Cardiac muscle cell (in vitro differentiated cells and primary cell): ENCODE measurements at regions not wholly inside any gene's neighbourhood (a gene's known extent, or its start where the extent isn't known, plus 50 kb on each side); places are given as distances from the start of the nearest gene placed in this dataset.
"Not testable (repeated sequence)": the region's sequence is repeated elsewhere in the genome, so short reads cannot be mapped to it uniquely, and the experiment has no call there.

Source experiments
- DNase-seq, 2 donors: peaks; one replicate each; pipeline versions ENCODE4 v3.0.0 to v3.0.0-alpha.2; 2010 to 2017; ENCODE audit warnings: low read depth in 1 of 2, low spot score in 1 of 2
- H3K27ac ChIP-seq: fragments of 200-600 bp; sonication (generic); 2 replicates; pipeline ENCODE4 v1.5.1; 2016
- H3K27me3 ChIP-seq: fragments of 200-600 bp; sonication (generic); 2 replicates; pipeline ENCODE4 v1.6.0; 2016; ENCODE audit warnings: control low read depth
- H3K36me3 ChIP-seq: fragments of 200-600 bp; sonication (generic); 2 replicates; pipeline ENCODE4 v1.5.1; 2016; ENCODE audit warnings: control low read depth
- H3K4me1 ChIP-seq: fragments of 200-600 bp; sonication (generic); 2 replicates; pipeline ENCODE4 v1.8.1; 2017; ENCODE audit warnings: low read depth, mild to moderate bottlenecking, mixed run types
- H3K4me3 ChIP-seq: fragments of 200-600 bp; sonication (generic); 2 replicates; pipeline ENCODE4 v1.5.1; 2016; ENCODE audit warnings: mild to moderate bottlenecking
- H3K9me3 ChIP-seq: fragments of 200-600 bp; sonication (generic); 2 replicates; pipeline ENCODE4 v1.5.1; 2017; ENCODE audit warnings: low read depth, mild to moderate bottlenecking, control low read depth
- TF ChIP-seq, protein P1 (sequence below): IDR thresholded peaks from 2 replicates; pipeline ENCODE4 v1.5.1; 2012; ENCODE audit warnings: low read depth, mild to moderate bottlenecking, low read length

DNA sequence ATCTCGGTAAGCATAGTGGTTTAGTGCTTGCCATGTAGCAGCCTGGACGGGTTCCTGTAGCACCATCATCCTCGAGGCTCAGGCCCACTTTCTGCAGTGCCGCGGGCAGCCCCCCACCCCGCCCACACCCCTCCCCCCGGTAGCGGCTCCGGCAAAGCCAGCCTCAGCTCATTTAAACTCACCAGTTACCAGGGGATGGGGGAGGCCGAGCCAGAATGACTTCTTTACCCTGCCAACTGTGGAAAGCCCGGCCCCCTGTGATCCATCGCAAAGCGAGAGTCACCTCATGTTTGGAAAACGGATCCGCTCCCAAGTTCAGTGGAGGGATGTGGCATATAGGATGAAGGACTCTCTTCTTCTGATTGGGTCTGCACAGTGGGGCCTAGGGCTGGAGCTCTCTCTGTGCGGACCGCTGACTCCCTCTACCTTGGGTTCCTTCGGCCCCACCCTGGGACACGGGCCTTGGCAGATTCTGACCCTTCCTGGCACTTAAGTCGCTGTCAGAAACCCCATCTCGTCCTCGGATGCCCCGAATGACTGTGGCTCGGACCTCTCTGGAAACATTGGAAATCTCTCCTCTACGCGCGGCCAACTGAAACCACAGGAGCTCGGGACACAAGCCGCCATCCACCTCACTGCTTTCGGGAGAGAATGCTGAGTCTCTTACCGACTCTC lies 337.8 kb upstream of the DEFB115 start:
- TF ChIP-seq, protein P1, sequence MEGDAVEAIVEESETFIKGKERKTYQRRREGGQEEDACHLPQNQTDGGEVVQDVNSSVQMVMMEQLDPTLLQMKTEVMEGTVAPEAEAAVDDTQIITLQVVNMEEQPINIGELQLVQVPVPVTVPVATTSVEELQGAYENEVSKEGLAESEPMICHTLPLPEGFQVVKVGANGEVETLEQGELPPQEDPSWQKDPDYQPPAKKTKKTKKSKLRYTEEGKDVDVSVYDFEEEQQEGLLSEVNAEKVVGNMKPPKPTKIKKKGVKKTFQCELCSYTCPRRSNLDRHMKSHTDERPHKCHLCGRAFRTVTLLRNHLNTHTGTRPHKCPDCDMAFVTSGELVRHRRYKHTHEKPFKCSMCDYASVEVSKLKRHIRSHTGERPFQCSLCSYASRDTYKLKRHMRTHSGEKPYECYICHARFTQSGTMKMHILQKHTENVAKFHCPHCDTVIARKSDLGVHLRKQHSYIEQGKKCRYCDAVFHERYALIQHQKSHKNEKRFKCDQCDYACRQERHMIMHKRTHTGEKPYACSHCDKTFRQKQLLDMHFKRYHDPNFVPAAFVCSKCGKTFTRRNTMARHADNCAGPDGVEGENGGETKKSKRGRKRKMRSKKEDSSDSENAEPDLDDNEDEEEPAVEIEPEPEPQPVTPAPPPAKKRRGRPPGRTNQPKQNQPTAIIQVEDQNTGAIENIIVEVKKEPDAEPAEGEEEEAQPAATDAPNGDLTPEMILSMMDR, result no peak
- Histone ChIP-seq H3K4me1 (no peaks in the 10 kb centered on the region), H3K9me3 (no peaks in the 10 kb centered on the region), H3K36me3 (no peaks in the 10 kb centered on the region), H3K4me3 (no peak overlapping the region), H3K27ac (no peak overlapping the region), H3K27me3 (no peaks in the 10 kb centered on the region)
- no peak for DNase-seq

DNA sequence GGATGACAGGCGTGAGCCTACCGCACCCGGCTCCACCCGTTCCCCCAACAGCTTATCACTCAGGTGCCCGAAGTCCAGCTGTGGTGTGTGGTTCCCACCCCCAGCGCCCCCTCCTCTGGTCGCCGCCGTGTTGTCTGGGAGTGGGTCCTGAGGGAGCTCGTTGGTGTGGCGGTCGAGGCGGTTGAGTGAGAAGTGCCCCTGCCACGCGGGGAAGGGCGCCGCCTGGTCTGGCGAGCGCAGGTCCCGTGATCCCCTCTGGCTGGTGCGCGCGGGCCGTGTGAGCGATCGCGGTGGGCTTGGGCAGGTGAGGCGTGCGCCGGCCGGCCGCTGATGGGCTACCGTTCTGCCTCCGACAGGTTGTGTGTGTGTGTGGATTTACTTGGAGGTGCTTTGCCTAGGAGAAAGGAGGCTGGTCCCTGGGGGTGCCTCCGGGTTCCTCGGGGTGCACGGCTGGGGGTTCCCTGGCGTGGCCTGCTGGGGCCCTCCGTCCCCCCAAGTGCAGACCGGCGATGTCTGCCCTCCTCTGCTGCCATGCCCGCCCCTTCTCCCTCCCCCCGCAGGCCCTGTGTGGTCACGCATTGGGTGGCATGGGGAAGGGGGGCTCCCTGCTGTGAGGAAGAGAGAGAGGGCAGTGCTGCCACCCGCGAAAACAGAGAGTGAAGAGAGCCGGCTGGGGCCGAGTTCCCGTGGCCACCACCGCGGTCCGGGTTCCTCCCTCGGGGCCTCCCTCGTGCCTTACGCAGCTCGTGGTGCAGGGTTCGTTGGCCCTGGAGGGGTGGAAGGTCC lies 336.0 kb upstream of the DEFB115 start:
- H3K36me3 ChIP-seq, result no peaks in the 10 kb centered on the region
- TF ChIP-seq, protein P1, result no peak
- no peak overlapping the region for H3K4me3 ChIP-seq
- DNase-seq, result no peak
- no peaks in the 10 kb centered on the region for H3K4me1 ChIP-seq
- H3K27ac ChIP-seq, result no peak overlapping the region
- H3K9me3 ChIP-seq, result no peaks in the 10 kb centered on the region
- no peaks in the 10 kb centered on the region for H3K27me3 ChIP-seq

DNA sequence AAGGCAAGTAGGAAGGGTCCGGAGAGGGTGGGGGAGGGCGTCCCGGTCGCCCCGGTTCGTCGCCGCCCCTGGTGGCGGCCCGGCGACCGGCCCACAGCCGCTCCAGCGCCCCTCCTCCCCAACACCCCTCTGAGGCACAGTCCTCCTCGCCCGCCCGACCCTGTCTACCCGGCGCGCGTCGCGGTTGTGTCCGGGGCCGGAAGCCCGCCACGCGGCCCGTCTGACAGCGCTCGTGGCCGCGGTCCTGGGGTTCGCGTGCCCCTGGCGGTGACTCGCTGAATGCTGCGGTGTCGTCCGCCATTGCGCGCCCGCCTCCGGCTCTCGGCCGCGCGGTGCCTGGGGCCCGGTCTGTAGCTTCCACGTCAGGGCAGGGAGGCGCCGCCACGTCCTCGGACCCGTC lies 335.3 kb upstream of the DEFB115 start:
- no peak for DNase-seq
- Histone ChIP-seq H3K4me3 (no peak overlapping the region), H3K4me1 (no peaks in the 10 kb centered on the region), H3K27me3 (no peaks in the 10 kb centered on the region), H3K36me3 (no peaks in the 10 kb centered on the region), H3K27ac (no peak overlapping the region), H3K9me3 (no peaks in the 10 kb centered on the region)
- TF ChIP-seq, protein P1, result no peak

DNA sequence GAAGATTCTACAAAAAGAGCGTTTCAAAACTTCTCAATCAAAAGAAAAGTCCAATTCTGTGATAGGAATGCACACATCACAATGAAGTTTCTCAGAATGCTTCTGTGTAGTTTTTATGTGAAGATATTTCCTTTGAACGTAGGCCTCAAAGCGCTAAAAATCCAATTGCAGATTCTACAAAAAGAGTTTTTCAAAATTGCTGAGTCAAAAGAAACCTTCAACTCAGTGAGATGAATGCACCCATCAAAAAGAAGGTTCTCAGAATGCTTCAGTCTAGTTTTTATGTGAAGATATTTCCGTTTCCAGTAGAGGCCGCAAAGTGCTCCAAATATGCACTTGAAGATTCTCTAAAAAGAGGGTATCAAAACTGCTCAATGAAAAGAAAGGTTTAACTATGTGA lies 319.7 kb upstream of the DEFB115 start:
- DNase-seq, result no peak
- no peak overlapping the region for H3K4me3 ChIP-seq
- H3K36me3 ChIP-seq, result no peaks in the 10 kb centered on the region
- no peak overlapping the region for H3K27ac ChIP-seq
- TF ChIP-seq, protein P1, result no peak
- H3K4me1 ChIP-seq, result no peaks in the 10 kb centered on the region
- H3K27me3 ChIP-seq, result no peaks in the 10 kb centered on the region
- peaks cover 4% of the 10 kb centered on the region for H3K9me3 ChIP-seq

DNA sequence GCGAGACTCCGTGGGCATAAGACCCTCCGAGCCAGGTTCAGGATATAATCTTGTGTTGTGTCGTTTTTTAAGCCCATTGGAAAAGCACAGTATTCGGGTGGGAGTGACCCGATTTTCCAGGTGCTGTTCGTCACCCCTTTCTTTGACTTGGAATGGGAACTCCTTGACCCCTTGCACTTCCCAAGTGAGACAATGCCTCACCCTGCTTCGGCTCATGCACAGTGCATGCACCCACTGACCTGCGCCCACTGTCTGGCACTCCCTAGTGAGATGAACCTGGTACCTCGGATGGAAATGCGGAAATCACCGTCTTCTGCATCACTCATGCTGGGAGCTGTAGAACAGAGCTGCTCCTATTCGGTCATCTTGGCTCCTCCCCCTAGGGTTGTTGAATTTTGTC lies 307.7 kb upstream of the DEFB115 start:
- Histone ChIP-seq H3K9me3 (no peaks in the 10 kb centered on the region), H3K27me3 (no peaks in the 10 kb centered on the region), H3K36me3 (no peaks in the 10 kb centered on the region), H3K4me3 (no peak overlapping the region), H3K27ac (no peak overlapping the region), H3K4me1 (no peaks in the 10 kb centered on the region)
- no peak for DNase-seq
- TF ChIP-seq, protein P1, result no peak

DNA sequence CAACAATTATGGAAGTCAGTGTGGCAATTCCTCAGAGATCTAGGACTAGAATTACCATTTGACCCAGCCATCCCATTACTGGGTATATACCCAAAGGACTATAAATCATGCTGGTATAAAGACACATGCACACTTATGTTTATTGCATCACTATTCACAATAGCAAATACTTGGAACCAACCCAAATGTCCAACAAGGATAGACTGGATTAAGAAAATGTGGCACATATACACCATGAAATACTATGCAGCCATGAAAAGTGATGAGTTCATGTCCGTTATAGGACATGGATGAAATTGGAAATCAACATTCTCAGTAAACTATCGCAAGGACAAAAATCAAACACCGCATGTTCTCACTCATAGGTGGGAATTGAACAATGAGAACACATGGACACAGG lies 306.4 kb upstream of the DEFB115 start:
- not testable (repeated sequence) for H3K4me3 ChIP-seq, DNase-seq, H3K4me1 ChIP-seq, H3K9me3 ChIP-seq, H3K36me3 ChIP-seq, H3K27me3 ChIP-seq, H3K27ac ChIP-seq

DNA sequence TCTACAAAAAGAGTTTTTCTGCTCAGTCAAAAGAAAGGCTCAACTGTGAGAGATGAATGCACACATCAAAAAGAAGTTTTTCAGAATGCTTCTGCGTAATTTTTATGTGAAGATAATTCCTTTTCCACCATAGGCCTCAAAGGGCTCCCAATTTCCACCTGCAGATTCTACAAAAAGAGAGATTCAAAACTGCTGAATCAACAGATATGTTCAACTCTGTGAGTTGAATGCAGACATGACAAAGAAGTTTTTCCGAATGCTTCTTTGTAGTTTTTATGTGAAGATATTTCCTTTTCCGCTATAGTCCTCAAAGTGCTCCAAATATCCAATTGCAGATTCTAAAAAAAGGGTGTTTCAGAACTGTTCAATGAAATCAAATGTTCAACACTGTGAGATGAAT lies 300.8 kb upstream of the DEFB115 start:
- DNase-seq, H3K36me3 ChIP-seq, H3K9me3 ChIP-seq, H3K27ac ChIP-seq, H3K4me1 ChIP-seq, H3K4me3 ChIP-seq, H3K27me3 ChIP-seq: not testable (repeated sequence)

DNA sequence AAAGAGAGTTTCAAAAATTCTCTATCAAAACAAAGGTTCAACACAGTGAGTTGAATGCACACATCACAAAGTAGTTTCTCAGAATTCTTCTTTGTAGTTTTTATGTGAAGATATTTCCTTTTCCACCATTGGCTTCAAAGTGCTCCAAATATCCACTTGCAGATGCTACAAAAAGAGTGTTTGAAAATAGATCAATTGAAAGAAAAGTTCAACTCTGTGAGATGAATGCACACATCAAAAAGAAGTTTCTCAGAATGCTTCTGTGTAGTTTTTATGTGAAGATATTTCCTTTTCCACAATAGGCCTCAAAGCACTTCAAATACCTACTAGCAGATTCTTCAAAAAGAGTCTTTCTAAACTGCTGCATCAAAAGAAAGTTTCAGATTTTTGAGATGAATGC lies 298.3 kb upstream of the DEFB115 start:
- not testable (repeated sequence) for H3K27ac ChIP-seq, DNase-seq, H3K4me3 ChIP-seq, H3K4me1 ChIP-seq, H3K9me3 ChIP-seq, H3K36me3 ChIP-seq, H3K27me3 ChIP-seq
